Activated B cell treated with CpG ODN at 0.5 μM for 24 hours (primary cell): ENCODE measurements at regions not wholly inside any gene's neighbourhood (a gene's known extent, or its start where the extent isn't known, plus 50 kb on each side); places are given as distances from the start of the nearest gene placed in this dataset.

Experiments
- ATAC-seq: fragments of 200-7000 bp; cut with Tn5 transposase; one replicate; pipeline ENCODE4 v1.10.0; 2021; ENCODE audit warnings: low read depth, mild to moderate bottlenecking, moderate library complexity
- CTCF ChIA-PET: fragments of 350-600 bp; sonication (Branson Sonifier 250); formaldehyde crosslinking; loops from one replicate; lab custom pipeline; 2021; ENCODE audit warnings: antibody characterized with exemption; lab: Charles Lee
- POLR2A ChIA-PET: fragments of 350-600 bp; sonication (Branson Sonifier 250); formaldehyde crosslinking; loops from one replicate; lab custom pipeline; 2021; ENCODE audit warnings: antibody characterized with exemption; lab: Charles Lee
- DNase-seq: peaks from one replicate; pipeline ENCODE4 v3.0.0; 2022
- H3K27ac Mint-ChIP-seq: one replicate; pipeline ENCODE4 v1.8.0; 2020; ENCODE audit warnings: mixed read lengths
- H3K27me3 Mint-ChIP-seq: one replicate; pipeline ENCODE4 v1.8.0; 2021; ENCODE audit warnings: mixed read lengths
- H3K36me3 Mint-ChIP-seq: one replicate; pipeline ENCODE4 v1.8.0; 2021; ENCODE audit warnings: low read depth, mixed read lengths
- H3K4me1 Mint-ChIP-seq: one replicate; pipeline ENCODE4 v1.8.0; 2021; ENCODE audit warnings: mixed read lengths
- H3K4me3 Mint-ChIP-seq: one replicate; pipeline ENCODE4 v1.8.0; 2020; ENCODE audit warnings: mild to moderate bottlenecking, mixed read lengths
- H3K9me3 Mint-ChIP-seq: one replicate; pipeline ENCODE4 v1.8.0; 2020; ENCODE audit warnings: mixed read lengths
- intact Hi-C: fragments of 100-400 bp; cut with micrococcal nuclease; formaldehyde crosslinking; loops from one replicate; pipeline ENCODE4 v1.15.1; 2024
- TF ChIP-seq, protein P1 (sequence below): fragments of 200-600 bp; IDR thresholded peaks from one replicate; pipeline ENCODE4 v1.8.0; 2022; ENCODE audit warnings: antibody characterized with exemption, mild to moderate bottlenecking

GRCh38 chr2:122512091-122512490, 756.6 kb downstream of the TSN start:
- ChIA-PET CTCF (no interaction called here), POLR2A (no interaction called here)
- peaks cover 10% of the 10 kb centered on the region for H3K9me3 Mint-ChIP-seq
- DNase-seq (no peak), ATAC-seq (no peak)
- no peak overlapping the region for H3K27ac Mint-ChIP-seq
- no peaks in the 10 kb centered on the region for H3K27me3 Mint-ChIP-seq
- no peak overlapping the region for H3K4me3 Mint-ChIP-seq
- intact Hi-C loops = no loop called here
- H3K36me3 Mint-ChIP-seq = no peaks in the 10 kb centered on the region
- TF ChIP-seq, protein P1, sequence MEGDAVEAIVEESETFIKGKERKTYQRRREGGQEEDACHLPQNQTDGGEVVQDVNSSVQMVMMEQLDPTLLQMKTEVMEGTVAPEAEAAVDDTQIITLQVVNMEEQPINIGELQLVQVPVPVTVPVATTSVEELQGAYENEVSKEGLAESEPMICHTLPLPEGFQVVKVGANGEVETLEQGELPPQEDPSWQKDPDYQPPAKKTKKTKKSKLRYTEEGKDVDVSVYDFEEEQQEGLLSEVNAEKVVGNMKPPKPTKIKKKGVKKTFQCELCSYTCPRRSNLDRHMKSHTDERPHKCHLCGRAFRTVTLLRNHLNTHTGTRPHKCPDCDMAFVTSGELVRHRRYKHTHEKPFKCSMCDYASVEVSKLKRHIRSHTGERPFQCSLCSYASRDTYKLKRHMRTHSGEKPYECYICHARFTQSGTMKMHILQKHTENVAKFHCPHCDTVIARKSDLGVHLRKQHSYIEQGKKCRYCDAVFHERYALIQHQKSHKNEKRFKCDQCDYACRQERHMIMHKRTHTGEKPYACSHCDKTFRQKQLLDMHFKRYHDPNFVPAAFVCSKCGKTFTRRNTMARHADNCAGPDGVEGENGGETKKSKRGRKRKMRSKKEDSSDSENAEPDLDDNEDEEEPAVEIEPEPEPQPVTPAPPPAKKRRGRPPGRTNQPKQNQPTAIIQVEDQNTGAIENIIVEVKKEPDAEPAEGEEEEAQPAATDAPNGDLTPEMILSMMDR = no peak
- no peaks in the 10 kb centered on the region for H3K4me1 Mint-ChIP-seq

DNA sequence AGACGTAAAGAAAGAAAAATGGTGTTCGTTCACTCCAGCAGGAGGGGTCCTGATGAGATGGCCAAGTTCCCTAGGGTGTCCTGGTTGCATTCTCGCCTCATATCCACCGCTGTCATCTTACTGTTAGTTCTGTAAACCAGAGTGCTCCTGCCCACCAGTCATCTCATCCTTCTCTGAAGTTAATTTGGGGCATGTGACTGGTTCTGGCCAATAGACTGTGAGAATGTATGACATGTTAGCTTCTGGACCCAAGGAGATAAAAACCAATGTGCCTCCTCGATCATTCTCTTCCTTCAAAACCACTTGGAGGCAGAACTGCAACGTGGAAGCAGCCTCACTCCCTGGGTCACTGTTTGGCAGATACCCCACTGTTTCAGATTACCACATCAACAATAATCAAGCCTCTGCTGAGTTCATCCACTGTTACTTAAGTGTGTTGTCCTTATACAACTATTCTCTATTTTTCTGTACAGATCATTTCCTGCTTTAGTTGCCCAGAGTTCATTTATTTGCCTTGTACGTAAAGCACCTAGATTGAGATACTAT, 759.1 kb downstream of the TSN start:
- ChIA-PET POLR2A (no interaction called here), CTCF (no interaction called here)
- peaks cover 10% of the 10 kb centered on the region for H3K9me3 Mint-ChIP-seq
- intact Hi-C loops = no loop called here
- H3K4me3 Mint-ChIP-seq = no peak overlapping the region
- TF ChIP-seq, protein P1 = no peak
- no peaks in the 10 kb centered on the region for H3K36me3 Mint-ChIP-seq
- DNase-seq = no peak
- ATAC-seq = no peak
- no peaks in the 10 kb centered on the region for H3K4me1 Mint-ChIP-seq
- no peaks in the 10 kb centered on the region for H3K27me3 Mint-ChIP-seq
- no peak overlapping the region for H3K27ac Mint-ChIP-seq

- Mint-ChIP-seq H3K27ac (no peak overlapping the region), H3K27me3 (no peaks in the 10 kb centered on the region), H3K36me3 (no peaks in the 10 kb centered on the region), H3K4me1 (no peaks in the 10 kb centered on the region), H3K9me3 (peaks cover 10% of the 10 kb centered on the region), H3K4me3 (no peak overlapping the region)
- ChIA-PET POLR2A (no interaction called here), CTCF (interaction anchor here (0.6 kb wide), 1 partner anchor 214 kb away, joined by 4 read pairs; no protein-coding TSS in a partner anchor)
- ATAC-seq = no peak
- TF ChIP-seq, protein P1 = no peak
- DNase-seq = no peak
- intact Hi-C loops = no loop called here
Measured at GRCh38 chr2:122515731-122516290, 760.4 kb downstream of the TSN start.

GRCh38 chr2:122516775-122517174, 761.3 kb downstream of the TSN start:
- TF ChIP-seq, protein P1 = no peak
- Mint-ChIP-seq H3K4me1 (no peaks in the 10 kb centered on the region), H3K36me3 (no peaks in the 10 kb centered on the region), H3K27me3 (no peaks in the 10 kb centered on the region), H3K27ac (no peak overlapping the region), H3K9me3 (peaks cover 10% of the 10 kb centered on the region), H3K4me3 (no peak overlapping the region)
- CTCF ChIA-PET = no interaction called here
- ATAC-seq (no peak), DNase-seq (no peak)
- intact Hi-C loops = no loop called here
- POLR2A ChIA-PET = no interaction called here

DNA sequence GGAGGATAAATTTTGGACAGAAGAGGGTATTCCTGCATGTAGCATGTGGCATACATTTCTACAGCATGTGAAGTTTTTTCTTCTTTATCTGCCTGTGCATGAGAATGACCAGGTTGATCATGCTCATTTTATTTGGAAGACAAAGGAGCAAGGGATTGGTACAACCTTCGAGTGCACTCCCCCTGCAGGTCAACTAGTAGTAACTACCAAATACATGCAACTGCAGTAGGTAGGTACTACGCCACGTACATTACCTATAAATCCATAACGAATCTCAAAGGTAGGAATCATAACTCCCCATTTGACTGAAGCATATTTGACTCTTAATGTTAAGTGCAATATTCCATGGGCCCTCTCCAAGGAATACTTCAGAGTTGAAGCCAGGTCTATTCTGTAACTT, 763.9 kb downstream of the TSN start:
- Mint-ChIP-seq H3K4me3 (no peak overlapping the region), H3K27me3 (no peaks in the 10 kb centered on the region), H3K36me3 (no peaks in the 10 kb centered on the region), H3K4me1 (no peaks in the 10 kb centered on the region), H3K9me3 (peaks cover 9% of the 10 kb centered on the region), H3K27ac (no peak overlapping the region)
- CTCF ChIA-PET = no interaction called here
- DNase-seq (no peak), ATAC-seq (no peak)
- intact Hi-C loops = no loop called here
- TF ChIP-seq, protein P1 = no peak
- POLR2A ChIA-PET = no interaction called here
